Stomach (tissue), 4 donors: ENCODE measurements at regions not wholly inside any gene's neighbourhood (a gene's known extent, or its start where the extent isn't known, plus 50 kb on each side); places are given as distances from the start of the nearest gene placed in this dataset.

Source experiments
- EP300 ChIP-seq: sonication (generic); formaldehyde crosslinking; IDR thresholded peaks from one replicate; pipeline ENCODE4 v1.6.1; 2017; ENCODE audit warnings: antibody characterized with exemption
- POLR2A ChIP-seq, 4 donors: fragments of 450-650 bp; IDR thresholded peaks; one replicate each; pipeline ENCODE4 v1.6.1; 2016; ENCODE audit warnings: antibody characterized with exemption in 4 of 4, control low read depth in 2 of 4, mild to moderate bottlenecking in 1 of 4, moderate library complexity in 1 of 4
- TF ChIP-seq, protein P1 (sequence below), 7 experiments: fragments of 450-650 bp in 4 of 7; fragments of 200-600 bp in 3 of 7; sonication (generic) in 3 of 7; IDR thresholded peaks; one replicate each; pipeline ENCODE4 v1.5.1; 2016 to 2019; ENCODE audit warnings: antibody characterized with exemption in 7 of 7, control low read depth in 2 of 7, mild to moderate bottlenecking in 1 of 7

DNA sequence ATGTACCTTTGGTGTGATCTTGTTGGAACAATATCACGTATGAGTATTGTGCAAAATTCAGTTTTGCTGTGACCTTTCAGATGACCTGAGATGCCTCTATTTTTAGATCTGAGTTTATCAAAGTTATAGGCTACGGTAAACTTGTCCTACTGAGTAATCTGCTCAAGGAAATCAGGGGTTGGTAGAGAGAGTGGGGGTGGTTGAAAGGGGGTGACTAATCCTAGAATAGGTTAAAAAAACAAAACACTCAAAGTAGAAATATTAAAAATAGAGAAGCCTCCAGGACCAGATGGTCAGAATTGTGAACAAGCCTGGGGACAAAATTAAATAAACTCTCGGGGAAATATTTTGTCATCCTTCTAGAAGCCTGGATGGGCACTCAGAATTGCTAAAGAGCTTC, 59.9 kb upstream of the C11orf87 start:
- no peak for TF ChIP-seq POLR2A (IDR thresholded peaks at IDR 0.05)
- no peak for TF ChIP-seq EP300
- TF ChIP-seq, protein P1, sequence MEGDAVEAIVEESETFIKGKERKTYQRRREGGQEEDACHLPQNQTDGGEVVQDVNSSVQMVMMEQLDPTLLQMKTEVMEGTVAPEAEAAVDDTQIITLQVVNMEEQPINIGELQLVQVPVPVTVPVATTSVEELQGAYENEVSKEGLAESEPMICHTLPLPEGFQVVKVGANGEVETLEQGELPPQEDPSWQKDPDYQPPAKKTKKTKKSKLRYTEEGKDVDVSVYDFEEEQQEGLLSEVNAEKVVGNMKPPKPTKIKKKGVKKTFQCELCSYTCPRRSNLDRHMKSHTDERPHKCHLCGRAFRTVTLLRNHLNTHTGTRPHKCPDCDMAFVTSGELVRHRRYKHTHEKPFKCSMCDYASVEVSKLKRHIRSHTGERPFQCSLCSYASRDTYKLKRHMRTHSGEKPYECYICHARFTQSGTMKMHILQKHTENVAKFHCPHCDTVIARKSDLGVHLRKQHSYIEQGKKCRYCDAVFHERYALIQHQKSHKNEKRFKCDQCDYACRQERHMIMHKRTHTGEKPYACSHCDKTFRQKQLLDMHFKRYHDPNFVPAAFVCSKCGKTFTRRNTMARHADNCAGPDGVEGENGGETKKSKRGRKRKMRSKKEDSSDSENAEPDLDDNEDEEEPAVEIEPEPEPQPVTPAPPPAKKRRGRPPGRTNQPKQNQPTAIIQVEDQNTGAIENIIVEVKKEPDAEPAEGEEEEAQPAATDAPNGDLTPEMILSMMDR (IDR thresholded peaks at IDR 0.05), result no peak
